Breast epithelium (tissue), 4 donors: ENCODE measurements at regions not wholly inside any gene's neighbourhood (a gene's known extent, or its start where the extent isn't known, plus 50 kb on each side); places are given as distances from the start of the nearest gene placed in this dataset.

ENCODE experiments used
- DNase-seq, 2 donors: peaks; one replicate each; pipeline ENCODE4 v3.0.0-alpha.2; 2019; ENCODE audit warnings: low spot score in 2 of 2
- H3K27ac ChIP-seq, 2 donors: fragments of 200-600 bp; sonication (generic) in 1 of 2; one replicate each; pipeline ENCODE4 v1.5.1; 2016 to 2019; ENCODE audit warnings: mild to moderate bottlenecking in 1 of 2
- H3K27me3 ChIP-seq, 2 donors: fragments of 200-600 bp; sonication (generic) in 1 of 2; one replicate each; pipeline versions ENCODE4 v1.5.1 to v1.6.0; 2017 to 2019; ENCODE audit warnings: control low read depth in 1 of 2, mild to moderate bottlenecking in 1 of 2
- H3K36me3 ChIP-seq: fragments of 200-600 bp; one replicate; pipeline ENCODE4 v1.5.1; 2019
- H3K4me1 ChIP-seq, 2 donors: fragments of 200-600 bp; sonication (generic); one replicate each; pipeline ENCODE4 v1.5.1; 2016 to 2019; ENCODE audit warnings: control low read depth in 1 of 2
- H3K4me3 ChIP-seq, 3 donors: fragments of 200-600 bp; sonication (generic); 1 replicate in 2 of 3; 2 replicates in 1 of 3; pipeline ENCODE4 v1.5.1; 2016 to 2019; ENCODE audit warnings: mild to moderate bottlenecking in 3 of 3, moderate library complexity in 2 of 3
- H3K9me3 ChIP-seq, 2 donors: fragments of 200-600 bp; sonication (generic) in 1 of 2; one replicate each; pipeline ENCODE4 v1.5.1; 2016 to 2019; ENCODE audit warnings: control low read depth in 1 of 2
- CTCF ChIP-seq, 3 donors: fragments of 450-650 bp; IDR thresholded peaks; one replicate each; pipeline ENCODE4 v1.5.1; 2016 to 2017; ENCODE audit warnings: antibody characterized with exemption in 3 of 3, mild to moderate bottlenecking in 3 of 3, moderate library complexity in 3 of 3
- POLR2A ChIP-seq: fragments of 450-650 bp; IDR thresholded peaks from one replicate; pipeline ENCODE4 v1.6.1; 2016; ENCODE audit warnings: antibody characterized with exemption, mild to moderate bottlenecking, moderate library complexity
- POLR2AphosphoS5 ChIP-seq, 3 donors: sonication (generic); formaldehyde crosslinking; IDR thresholded peaks; one replicate each; pipeline ENCODE4 v1.6.1; 2017; ENCODE audit warnings: antibody characterized with exemption in 3 of 3
- intact Hi-C: fragments of 100-400 bp; cut with DNase I; formaldehyde crosslinking; loops from one replicate; pipeline ENCODE4 v1.15.1; 2023; ENCODE audit warnings: low total_unique reads

- peak overlapping the region; percentile 60 to 86 for H3K27ac ChIP-seq
- TF ChIP-seq CTCF (IDR thresholded peaks at IDR 0.05), result no peak
- TF ChIP-seq POLR2A, result no peak
- TF ChIP-seq POLR2AphosphoS5 (IDR thresholded peaks at IDR 0.05), result no peak
- intact Hi-C loops, result no loop called here
- H3K27me3 ChIP-seq, result no peaks in the 10 kb centered on the region
- H3K9me3 ChIP-seq, result no peaks in the 10 kb centered on the region
- no peaks in the 10 kb centered on the region for H3K36me3 ChIP-seq
- H3K4me1 ChIP-seq, result peaks cover 7 to 8% of the 10 kb centered on the region in 2 donors
- H3K4me3 ChIP-seq, result peak overlapping the region in 2 of 3 donors; percentile 3 to 38
- no peak for DNase-seq
These were observed 243.9 kb upstream of the KLF4 start for GRCh38 chr9:107733523-107733894.

GRCh38 chr9:107732781-107733522 is 243.4 kb upstream of the KLF4 start:
- H3K4me3 ChIP-seq, result peak overlapping the region in 2 of 3 donors; percentile 3 to 38
- H3K9me3 ChIP-seq, result no peaks in the 10 kb centered on the region
- peak overlapping the region; percentile 60 to 86 for H3K27ac ChIP-seq
- TF ChIP-seq POLR2AphosphoS5 (IDR thresholded peaks at IDR 0.05) (peak; percentile 20 to 78 (median 62)), POLR2A (no peak)
- peaks cover 5 to 8% of the 10 kb centered on the region in 2 donors for H3K4me1 ChIP-seq
- intact Hi-C loops, result no loop called here
- DNase-seq, result no peak
- no peaks in the 10 kb centered on the region for H3K36me3 ChIP-seq
- H3K27me3 ChIP-seq, result no peaks in the 10 kb centered on the region

GRCh38 chr9:107731115-107731762 is 241.7 kb upstream of the KLF4 start:
- H3K4me3 ChIP-seq, result no peak overlapping the region
- TF ChIP-seq POLR2AphosphoS5 (IDR thresholded peaks at IDR 0.05), result no peak
- TF ChIP-seq POLR2A, result no peak
- TF ChIP-seq CTCF (IDR thresholded peaks at IDR 0.05), result no peak
- intact Hi-C loops, result no loop called here

GRCh38 chr9:107730666-107731065 is 241.1 kb upstream of the KLF4 start:
- Histone ChIP-seq H3K36me3 (no peaks in the 10 kb centered on the region), H3K27ac (no peak overlapping the region), H3K4me1 (peaks cover 5 to 8% of the 10 kb centered on the region in 2 donors), H3K27me3 (no peaks in the 10 kb centered on the region), H3K4me3 (no peak overlapping the region), H3K9me3 (no peaks in the 10 kb centered on the region)
- TF ChIP-seq CTCF (IDR thresholded peaks at IDR 0.05), result no peak
- no peak for TF ChIP-seq POLR2A
- no peak for TF ChIP-seq POLR2AphosphoS5 (IDR thresholded peaks at IDR 0.05)
- DNase-seq, result no peak
- intact Hi-C loops, result no loop called here

More at GRCh38 chr9:107731115-107731762, 241.7 kb upstream of the KLF4 start:
- Histone ChIP-seq H3K27ac (no peak overlapping the region), H3K9me3 (no peaks in the 10 kb centered on the region), H3K36me3 (no peaks in the 10 kb centered on the region), H3K4me1 (peaks cover 5 to 8% of the 10 kb centered on the region in 2 donors), H3K27me3 (no peaks in the 10 kb centered on the region)
- DNase-seq, result no peak

- Histone ChIP-seq H3K36me3 (no peaks in the 10 kb centered on the region), H3K4me1 (no peaks in the 10 kb centered on the region), H3K9me3 (no peaks in the 10 kb centered on the region), H3K27me3 (no peaks in the 10 kb centered on the region), H3K4me3 (no peak overlapping the region), H3K27ac (no peak overlapping the region)
- DNase-seq, result no peak
- intact Hi-C loops, result no loop called here
- no peak for TF ChIP-seq POLR2AphosphoS5 (IDR thresholded peaks at IDR 0.05)
- no peak for TF ChIP-seq POLR2A
- no peak for TF ChIP-seq CTCF (IDR thresholded peaks at IDR 0.05)
These were observed 237.7 kb upstream of the KLF4 start for GRCh38 chr9:107727086-107727780.
